Chondrocyte (in vitro differentiated cells): ENCODE measurements at regions not wholly inside any gene's neighbourhood (a gene's known extent, or its start where the extent isn't known, plus 50 kb on each side); places are given as distances from the start of the nearest gene placed in this dataset.

Source experiments
- DNase-seq: peaks from one replicate; pipeline ENCODE4 v3.0.0; 2021; ENCODE audit warnings: mixed read lengths, low spot score
- H3K27ac Mint-ChIP-seq: one replicate; pipeline ENCODE4 v1.8.0; 2021; ENCODE audit warnings: mild to moderate bottlenecking, moderate library complexity, mixed read lengths; ENCODE audit not compliant: unreplicated experiment
- H3K27me3 Mint-ChIP-seq: 2 replicates; pipeline ENCODE4 v1.8.0; 2021; ENCODE audit warnings: low read depth, mixed read lengths
- H3K36me3 Mint-ChIP-seq: 2 replicates; pipeline ENCODE4 v1.8.0; 2021; ENCODE audit warnings: low read depth, mixed read lengths
- H3K4me1 Mint-ChIP-seq: 2 replicates; pipeline ENCODE4 v1.8.0; 2021; ENCODE audit warnings: low read depth, mild to moderate bottlenecking, mixed read lengths
- H3K4me3 Mint-ChIP-seq: one replicate; pipeline ENCODE4 v1.8.0; 2021; ENCODE audit warnings: mild to moderate bottlenecking, moderate library complexity, mixed read lengths; ENCODE audit not compliant: unreplicated experiment
- H3K9me3 Mint-ChIP-seq: 2 replicates; pipeline ENCODE4 v1.8.0; 2021; ENCODE audit warnings: low read depth, mixed read lengths
- TF ChIP-seq, protein P1 (sequence below): fragments of 200-600 bp; sonication (generic); IDR thresholded peaks from 2 replicates; pipeline ENCODE4 v1.5.0; 2021; ENCODE audit warnings: antibody characterized with exemption, mild to moderate bottlenecking, moderate library complexity

DNA sequence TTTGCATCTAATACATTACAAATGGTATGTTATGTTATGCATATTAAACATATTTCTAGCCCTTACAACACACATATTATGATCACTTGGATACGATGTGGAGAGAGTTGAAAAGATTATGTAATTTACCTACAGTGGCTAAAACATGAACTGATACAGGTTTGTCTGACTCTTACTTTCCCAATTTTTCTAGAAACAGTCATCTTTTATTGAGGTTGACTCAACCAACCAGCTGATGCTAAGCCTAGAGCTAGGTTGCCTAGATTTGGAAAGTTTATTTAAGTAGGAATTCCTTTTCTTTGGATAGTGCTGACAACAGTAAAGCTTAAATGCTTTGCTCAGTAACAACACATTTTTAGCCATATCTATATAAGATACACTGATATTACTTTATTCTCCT lies 1215.1 kb downstream of the ADGRL3 start:
- TF ChIP-seq, protein P1, sequence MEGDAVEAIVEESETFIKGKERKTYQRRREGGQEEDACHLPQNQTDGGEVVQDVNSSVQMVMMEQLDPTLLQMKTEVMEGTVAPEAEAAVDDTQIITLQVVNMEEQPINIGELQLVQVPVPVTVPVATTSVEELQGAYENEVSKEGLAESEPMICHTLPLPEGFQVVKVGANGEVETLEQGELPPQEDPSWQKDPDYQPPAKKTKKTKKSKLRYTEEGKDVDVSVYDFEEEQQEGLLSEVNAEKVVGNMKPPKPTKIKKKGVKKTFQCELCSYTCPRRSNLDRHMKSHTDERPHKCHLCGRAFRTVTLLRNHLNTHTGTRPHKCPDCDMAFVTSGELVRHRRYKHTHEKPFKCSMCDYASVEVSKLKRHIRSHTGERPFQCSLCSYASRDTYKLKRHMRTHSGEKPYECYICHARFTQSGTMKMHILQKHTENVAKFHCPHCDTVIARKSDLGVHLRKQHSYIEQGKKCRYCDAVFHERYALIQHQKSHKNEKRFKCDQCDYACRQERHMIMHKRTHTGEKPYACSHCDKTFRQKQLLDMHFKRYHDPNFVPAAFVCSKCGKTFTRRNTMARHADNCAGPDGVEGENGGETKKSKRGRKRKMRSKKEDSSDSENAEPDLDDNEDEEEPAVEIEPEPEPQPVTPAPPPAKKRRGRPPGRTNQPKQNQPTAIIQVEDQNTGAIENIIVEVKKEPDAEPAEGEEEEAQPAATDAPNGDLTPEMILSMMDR = no peak
- no peaks in the 10 kb centered on the region for H3K36me3 Mint-ChIP-seq
- DNase-seq = no peak
- H3K27ac Mint-ChIP-seq = no peak overlapping the region
- H3K9me3 Mint-ChIP-seq = peaks cover 4% of the 10 kb centered on the region
- H3K27me3 Mint-ChIP-seq = no peaks in the 10 kb centered on the region
- H3K4me1 Mint-ChIP-seq = no peaks in the 10 kb centered on the region
- H3K4me3 Mint-ChIP-seq = no peak overlapping the region

DNA sequence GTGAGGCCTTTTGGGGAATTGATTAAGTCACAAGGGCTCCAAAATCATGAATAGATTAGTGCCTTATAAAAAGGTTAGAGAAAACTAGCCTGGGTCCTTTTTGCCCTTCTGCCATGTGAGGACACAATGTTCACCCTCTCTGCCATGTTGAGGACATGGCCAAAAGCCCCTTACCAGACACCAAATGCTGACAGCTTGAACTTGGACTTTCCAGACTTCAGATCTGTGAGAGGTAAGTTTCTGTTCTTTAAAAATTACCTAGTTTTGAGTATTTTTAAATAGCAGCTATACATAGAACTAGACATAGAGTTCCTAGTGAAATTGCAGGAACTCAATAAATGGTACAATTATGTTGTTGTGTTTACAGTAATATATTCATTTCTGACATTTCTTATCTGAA lies 1214.4 kb downstream of the ADGRL3 start:
- Mint-ChIP-seq H3K4me1 (no peaks in the 10 kb centered on the region), H3K36me3 (no peaks in the 10 kb centered on the region), H3K9me3 (no peaks in the 10 kb centered on the region), H3K27ac (no peak overlapping the region), H3K27me3 (no peaks in the 10 kb centered on the region), H3K4me3 (no peak overlapping the region)
- no peak for DNase-seq
- TF ChIP-seq, protein P1 = no peak

DNA sequence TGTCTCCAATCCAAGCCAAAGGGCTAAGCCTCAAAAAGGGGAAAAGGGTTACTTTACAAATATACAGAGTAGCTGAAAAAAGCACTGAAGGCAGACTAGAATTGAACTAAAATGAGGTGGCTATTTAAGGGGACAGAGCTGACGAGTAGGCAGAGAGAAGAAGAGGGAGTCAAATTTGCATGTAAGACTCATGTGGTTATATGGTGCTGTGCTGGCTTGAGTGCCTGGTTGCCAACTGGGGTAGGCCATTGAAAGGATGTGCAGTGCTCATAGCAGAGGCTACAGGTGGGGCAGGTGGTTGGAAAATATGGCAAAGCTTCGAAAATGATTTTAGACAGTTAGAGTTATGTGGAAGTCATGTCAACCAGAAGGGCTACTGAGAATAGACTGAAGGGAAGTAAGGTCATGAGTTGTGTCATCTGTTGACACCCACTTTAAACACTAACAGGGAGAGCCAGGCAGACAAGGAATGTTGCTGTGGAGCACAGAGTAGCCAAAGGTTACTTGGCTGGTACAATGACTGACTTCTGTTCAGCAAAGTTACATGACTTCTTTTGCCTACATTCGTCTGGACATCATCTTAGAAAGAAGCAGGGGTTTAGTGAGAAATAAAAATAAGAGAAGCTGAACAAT lies 1210.4 kb downstream of the ADGRL3 start:
- H3K36me3 Mint-ChIP-seq = no peaks in the 10 kb centered on the region
- H3K4me1 Mint-ChIP-seq = peaks cover 14% of the 10 kb centered on the region
- TF ChIP-seq, protein P1 = no peak
- no peaks in the 10 kb centered on the region for H3K27me3 Mint-ChIP-seq
- no peak for DNase-seq
- H3K27ac Mint-ChIP-seq = no peak overlapping the region
- H3K9me3 Mint-ChIP-seq = no peaks in the 10 kb centered on the region
- no peak overlapping the region for H3K4me3 Mint-ChIP-seq

DNA sequence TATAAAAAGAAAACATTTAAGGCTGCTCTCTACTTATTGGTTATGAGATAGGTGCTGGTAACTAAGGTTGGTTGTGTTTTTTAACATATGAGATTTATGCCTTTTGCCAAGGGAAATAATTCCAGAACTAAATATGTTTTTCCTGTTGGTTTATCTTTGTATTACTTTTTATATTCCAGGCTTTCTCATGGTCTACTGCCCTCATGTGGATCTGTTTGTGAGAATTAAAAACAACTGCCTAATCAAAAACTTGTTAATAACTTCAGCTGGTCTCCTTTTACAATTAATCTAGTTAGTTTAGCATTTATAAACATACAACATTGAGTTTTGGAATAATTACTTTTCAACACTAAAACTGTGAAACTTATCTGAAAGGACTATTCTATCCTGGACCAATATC lies 1208.3 kb downstream of the ADGRL3 start:
- TF ChIP-seq, protein P1 = peak; percentile 80
- DNase-seq = no peak
- H3K27ac Mint-ChIP-seq = no peak overlapping the region
- no peaks in the 10 kb centered on the region for H3K9me3 Mint-ChIP-seq
- no peaks in the 10 kb centered on the region for H3K27me3 Mint-ChIP-seq
- no peak overlapping the region for H3K4me3 Mint-ChIP-seq
- H3K36me3 Mint-ChIP-seq = no peaks in the 10 kb centered on the region
- peaks cover 14% of the 10 kb centered on the region for H3K4me1 Mint-ChIP-seq

DNA sequence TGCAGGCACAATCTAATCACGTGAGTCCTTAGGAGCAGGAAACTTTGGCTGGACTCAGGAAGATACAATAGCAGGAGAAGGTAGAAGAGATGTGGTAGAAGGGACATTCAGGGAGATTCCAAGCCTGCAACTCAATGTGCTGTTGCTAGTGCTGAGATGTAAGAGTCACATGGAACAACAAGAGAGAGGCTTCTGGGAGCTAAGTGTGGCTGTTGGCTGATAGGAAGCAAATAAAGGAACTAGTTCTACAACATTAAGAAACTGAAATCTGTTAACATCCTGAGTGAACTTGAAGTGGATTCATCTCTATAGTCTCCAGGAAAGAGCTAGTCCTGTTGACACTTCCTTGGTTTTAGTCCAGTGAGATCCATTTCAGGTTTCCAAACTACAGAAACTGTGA lies 1207.4 kb downstream of the ADGRL3 start:
- DNase-seq = no peak
- Mint-ChIP-seq H3K9me3 (no peaks in the 10 kb centered on the region), H3K27me3 (no peaks in the 10 kb centered on the region), H3K4me3 (no peak overlapping the region), H3K4me1 (peaks cover 14% of the 10 kb centered on the region), H3K36me3 (no peaks in the 10 kb centered on the region), H3K27ac (no peak overlapping the region)
- TF ChIP-seq, protein P1 = no peak
